HG03066 (cell line): ENCODE measurements at regions not wholly inside any gene's neighbourhood (a gene's known extent, or its start where the extent isn't known, plus 50 kb on each side); places are given as distances from the start of the nearest gene placed in this dataset.

ENCODE experiments used
- ATAC-seq: cut with Tn5 transposase; IDR thresholded peaks from one replicate; pipeline ENCODE4 v1.9.1; 2021; ENCODE audit warnings: low read depth; ENCODE audit not compliant: unreplicated experiment

DNA sequence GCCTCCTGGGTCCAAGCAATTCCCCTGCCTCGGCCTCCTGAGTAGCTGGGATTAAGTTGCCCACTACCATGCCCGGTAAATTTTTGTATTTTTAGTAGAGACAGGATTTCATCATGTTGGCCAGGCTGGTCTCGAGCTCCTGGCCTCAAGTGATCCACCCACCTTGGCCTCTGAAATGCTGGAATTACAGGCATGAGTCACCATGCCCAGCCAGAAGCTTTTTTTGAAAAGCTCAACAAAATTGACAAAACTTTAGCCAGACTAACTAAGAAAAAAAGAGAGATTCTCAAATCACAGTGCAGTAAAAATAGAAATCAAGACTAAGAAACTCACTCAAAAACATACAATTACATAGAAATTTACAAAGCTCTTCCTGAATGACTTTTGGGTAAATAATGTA, 420.6 kb downstream of the COL12A1 start:
- ATAC-seq, result no peak

DNA sequence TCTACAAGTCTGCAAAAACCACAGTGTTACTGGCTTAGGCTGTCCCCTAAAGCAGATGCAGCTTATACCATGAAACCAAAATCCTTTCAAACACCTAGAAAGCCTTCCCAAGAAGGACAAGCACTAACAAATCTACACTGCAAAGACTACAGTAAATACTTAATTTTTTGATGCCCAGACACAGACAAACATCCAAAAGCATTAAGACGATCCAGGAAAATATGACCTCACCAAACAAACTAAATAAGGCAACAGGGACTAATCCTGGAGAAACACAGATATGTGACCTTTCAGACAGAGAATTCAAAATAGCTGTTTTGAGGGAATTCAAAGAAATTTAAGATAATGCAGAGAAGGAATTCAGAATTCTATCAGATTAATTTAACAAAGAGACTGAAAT, 423.5 kb downstream of the COL12A1 start:
- ATAC-seq, result no peak

DNA sequence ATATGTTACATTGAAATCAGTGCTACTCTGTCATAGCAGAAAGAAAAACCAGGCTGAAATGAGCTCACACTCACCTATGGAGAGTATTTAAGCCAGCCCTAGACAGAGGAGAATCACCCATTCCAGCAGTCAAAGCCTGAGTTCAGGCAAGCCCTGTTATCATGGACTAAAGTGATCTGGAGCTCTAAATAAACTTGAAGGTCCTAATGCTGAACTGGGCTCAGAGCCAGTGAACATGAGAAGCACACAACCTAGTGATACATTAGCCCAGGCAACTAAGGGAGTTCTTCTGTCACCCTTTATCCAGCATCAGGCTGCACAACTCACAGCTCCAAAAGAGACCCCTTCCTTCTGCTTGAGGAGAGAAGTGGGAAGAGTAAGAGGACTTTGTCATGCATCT, 425.0 kb downstream of the COL12A1 start:
- no peak for ATAC-seq

DNA sequence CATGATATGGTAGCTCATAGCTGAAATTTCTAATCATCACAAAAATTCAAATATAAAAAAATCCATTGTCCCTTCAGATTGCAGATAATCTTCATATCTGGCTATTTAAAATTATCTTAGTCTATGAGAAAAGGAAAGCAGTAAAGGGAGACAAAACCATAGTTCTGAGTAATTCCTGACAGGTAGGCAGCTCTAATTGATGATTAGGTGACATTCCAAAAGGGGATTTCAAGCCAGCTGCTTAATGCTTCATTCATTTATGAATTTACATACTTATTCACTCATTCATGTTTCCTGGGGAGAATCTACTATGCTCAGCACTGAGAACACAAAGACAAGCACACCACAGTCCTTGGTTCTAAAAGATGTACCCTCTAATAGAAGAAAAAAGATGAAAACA, 437.1 kb downstream of the COL12A1 start:
- ATAC-seq, result no peak

DNA sequence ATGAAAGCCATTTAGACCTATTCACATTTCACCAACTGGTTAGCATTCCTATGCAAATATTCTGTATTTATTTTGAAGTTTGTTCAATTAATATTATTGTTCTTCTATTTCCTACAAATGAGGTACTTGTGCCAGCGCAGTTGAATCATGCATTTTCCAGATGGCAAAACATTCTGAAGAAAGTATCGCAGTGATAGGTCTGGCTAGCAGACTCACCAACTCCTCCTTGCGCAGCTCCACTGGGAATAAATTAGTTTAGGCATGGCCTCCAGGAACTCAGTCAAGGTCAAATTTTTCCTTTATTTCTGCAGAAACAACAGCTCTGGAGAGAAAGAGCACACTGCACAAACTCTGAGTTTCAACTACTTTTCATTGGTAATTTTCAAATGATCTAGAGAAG, 437.7 kb downstream of the COL12A1 start:
- no peak for ATAC-seq

DNA sequence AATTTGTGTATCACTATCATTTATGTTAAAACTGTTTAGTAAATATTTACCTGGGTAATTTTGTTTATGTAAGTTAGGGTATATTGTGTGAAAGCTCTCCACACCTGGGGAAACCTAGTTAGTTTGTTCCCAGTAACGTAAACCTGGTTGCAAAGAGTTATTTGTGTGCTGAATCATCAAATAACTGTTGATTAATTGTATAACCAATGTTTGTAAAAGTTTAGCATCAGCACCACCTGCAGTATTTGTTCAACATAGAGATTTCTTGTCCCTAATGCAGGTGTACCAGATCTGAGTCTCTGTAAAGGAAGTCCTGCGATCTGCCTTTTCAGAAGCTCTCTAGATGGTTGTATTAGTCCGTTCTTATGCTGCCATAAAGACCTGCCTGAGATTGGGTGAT, 440.4 kb downstream of the COL12A1 start:
- no peak for ATAC-seq

DNA sequence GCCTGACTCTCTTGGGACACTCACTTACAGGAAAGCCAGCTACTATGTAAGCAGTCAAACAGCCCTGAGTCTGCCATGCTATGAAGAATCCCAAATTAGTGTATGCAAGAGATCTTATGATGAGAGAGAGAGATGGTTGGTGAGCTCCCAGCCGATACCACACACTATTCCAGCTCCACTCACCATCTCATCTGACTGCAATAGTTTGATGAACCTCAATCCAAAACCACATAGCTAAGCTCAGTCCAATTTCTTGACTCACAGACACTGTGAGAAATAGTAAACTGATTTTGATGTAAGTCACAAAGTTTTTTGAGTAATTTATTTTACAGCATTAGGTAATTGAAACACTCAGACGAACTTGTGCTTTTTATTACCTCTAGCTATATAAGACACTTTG, 441.4 kb downstream of the COL12A1 start:
- ATAC-seq, result no peak

DNA sequence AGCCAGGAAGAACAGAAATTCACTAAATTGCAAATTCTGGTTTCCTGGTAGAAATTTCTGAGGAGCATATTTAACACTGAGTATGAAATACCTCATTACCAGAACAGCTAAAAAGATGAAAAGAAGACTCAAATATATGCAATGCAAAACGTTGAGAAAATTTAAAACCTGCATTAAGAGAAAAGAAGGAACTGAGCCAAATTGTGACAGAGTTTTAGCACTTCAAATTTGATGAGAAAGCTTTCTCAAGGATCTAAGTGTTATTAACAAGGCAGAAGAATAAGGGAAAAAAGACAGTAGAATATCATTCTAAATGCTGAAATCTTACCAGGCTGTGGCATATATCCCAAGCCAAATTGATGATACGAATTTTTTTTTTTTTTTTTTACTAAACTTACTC, 443.0 kb downstream of the COL12A1 start:
- ATAC-seq, result no peak

DNA sequence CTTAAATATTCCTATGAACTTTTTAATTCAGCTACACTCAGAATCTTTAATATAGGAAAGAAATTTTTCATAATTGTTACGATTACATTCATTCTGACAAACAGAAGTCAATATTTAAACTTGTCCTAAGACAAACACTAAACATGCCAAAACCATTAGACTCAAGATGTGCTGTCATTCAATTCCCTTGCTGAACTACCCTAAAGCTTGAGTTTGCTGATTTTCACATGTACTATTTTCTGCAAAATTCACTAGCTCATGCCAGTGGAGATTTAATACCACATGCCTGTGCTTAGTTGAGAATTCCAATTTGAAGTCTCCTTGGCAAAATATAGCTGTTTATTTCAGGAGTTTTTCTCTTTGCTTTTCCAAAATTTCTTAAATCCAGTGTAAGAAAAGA, 448.0 kb downstream of the COL12A1 start:
- ATAC-seq, result no peak

DNA sequence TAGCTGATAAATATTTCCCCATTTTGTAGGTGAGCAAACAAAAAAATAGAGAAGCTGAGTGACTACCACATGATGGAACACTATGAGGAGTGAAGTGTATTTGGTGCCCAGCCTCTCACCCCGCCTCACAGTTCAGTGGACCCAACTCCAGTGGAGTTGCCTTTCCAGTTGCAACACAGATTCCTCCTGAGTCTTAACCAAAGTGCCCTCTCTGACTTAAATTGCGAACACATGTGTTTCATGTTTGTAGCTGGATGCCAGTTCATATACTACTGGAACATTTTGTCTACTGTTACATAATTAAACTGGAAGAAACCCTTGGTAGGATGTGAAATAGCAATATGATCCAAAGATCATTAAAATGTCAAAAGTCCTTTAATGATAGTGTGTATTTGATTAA, 448.9 kb downstream of the COL12A1 start:
- ATAC-seq, result no peak

DNA sequence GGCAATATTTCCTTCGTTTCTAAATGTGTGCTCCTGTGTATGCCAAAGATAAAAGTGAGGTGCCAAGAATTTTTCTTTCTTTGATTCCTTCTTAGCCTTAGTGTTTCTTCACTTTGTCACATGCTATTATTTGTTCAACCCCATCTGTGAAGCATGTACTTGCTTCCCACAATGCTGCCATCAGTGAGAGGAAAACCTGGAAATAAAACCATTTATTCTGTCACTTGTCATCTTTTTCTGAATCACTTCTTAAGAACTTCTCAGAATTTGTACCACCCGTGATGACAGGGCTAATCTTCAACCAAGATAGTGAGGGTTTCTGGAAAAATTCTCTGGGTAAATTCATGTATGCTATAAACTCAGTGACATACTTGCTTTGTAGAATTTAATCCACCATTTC, 450.1 kb downstream of the COL12A1 start:
- no peak for ATAC-seq

DNA sequence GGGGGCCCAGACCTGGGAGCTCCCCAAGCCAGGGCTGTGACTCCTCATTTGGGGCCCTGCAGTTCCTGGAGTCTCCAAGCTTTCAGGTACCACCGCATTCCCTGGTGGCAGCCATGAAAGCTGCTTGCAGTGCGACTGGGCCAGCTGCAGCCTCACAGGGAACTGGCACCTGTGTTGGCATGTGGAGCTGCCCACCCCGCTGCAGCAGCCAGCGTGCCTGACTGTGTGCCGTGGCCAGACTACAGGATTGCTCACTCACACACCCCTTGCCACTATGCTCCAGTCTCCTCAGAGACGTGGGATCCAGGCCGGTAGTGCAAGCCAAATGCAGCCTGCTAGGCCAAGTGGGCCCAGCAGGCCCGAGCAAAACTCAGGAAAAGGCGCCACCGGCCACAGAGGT, 450.7 kb downstream of the COL12A1 start:
- ATAC-seq, result no peak

DNA sequence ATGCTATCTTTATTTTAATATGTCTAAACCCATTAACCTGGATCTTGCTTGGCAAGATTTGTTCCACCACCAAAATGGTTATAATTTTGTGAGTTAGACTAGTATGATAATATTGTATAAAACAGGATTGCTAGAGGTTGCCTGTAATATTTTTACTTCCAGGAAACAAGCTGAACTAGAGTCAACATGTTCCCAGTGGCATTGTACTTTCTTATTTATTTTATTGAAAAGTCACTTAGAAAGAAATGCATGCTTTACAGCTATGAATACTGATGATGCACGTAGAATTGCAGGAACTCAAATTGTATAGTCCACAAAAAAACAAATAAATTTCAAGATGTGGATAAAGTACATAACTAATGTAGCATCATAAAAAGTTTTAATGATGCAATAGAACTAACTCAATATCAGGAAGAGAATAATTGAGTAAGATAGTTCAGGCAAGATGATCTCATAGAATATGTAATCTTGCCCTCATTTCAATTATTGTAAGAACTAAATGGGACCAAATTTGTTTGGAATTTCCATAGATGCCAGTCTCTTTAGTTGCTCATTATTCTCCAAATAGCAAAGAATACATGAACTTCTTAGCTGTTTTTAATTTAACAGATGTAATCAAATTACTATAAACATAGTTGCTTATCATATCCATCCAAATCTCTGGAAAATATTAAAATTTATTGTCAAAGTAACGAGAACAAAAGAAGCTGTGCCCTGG, 451.8 kb downstream of the COL12A1 start:
- no peak for ATAC-seq

DNA sequence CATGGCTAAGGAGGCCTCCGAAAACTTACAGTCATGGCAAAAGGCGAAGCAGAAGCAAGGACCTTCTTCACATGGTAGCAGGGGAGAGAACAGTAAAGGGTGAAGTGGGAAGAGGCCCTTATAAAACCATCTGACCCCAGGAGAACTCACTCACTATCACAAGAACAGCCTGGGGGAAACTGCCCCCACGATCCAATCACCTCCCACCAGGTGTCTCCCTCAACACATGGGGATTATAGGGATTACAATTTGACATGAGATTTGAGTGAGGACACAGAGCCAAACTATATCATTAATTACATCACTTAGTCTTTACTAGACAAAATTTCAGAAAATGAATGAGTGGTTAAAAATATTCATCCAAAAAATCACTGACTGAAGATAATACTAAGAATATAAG, 453.6 kb downstream of the COL12A1 start:
- ATAC-seq, result no peak

DNA sequence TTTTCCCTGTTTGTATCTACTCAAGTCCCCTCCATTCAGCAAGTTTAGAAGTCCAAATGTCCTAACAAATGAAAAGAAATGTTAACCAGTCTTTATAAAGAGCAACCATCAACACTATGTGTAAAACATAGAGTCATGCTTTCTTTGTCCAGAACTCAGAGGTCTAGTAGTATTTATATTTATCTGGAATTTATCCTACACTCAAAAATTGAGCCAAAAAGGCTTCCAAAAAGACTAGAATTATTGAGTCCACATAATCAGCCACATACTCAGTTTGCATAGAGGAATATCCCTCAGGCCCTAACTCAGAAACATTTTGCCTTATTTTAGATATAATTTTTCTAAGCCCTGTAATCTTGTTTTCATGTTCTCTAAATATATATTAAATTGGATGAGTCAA, 455.0 kb downstream of the COL12A1 start:
- ATAC-seq, result no peak

DNA sequence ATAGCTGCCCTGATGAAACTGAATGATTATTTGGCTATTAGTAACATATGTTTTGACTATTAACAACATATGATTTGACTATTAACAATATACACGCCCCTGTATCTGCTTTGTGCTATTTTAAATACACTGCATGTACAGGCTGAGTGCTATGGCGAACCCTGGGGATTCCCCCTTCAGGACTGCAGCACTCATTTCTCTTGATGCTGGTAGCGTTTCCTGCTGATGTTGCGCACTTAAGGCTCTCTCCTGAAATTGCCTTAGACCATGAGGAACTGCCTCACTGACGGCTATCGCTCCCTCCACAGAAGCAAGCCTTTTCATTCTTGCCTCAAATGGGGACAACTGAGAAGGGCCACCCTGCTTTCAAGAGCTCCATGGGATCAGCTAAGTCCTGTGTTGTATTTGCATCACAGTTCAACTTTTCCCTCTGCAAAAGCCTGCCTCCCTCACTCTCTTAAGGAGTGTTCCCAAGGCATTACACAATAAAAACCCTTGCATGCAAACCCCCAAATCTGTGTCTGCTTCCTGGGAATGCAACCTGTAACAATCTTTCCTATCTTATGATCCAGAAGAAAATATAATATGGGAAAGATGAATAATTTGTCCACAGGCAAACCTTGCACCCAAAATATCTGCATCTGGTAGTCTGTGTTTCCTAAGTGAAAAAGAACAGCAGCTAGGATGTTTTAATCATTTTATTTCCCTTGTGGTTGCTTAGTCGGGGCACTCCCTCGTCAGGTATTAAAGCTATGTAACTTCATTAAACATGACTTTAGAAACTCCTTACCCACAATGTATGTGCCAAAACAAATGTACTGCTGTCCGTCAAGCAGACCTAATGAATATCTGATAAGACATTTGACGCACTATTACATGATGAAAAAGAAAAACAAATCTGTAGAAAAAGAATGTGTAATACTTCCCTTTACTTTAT, 456.4 kb downstream of the COL12A1 start:
- ATAC-seq, result peak; percentile 77

DNA sequence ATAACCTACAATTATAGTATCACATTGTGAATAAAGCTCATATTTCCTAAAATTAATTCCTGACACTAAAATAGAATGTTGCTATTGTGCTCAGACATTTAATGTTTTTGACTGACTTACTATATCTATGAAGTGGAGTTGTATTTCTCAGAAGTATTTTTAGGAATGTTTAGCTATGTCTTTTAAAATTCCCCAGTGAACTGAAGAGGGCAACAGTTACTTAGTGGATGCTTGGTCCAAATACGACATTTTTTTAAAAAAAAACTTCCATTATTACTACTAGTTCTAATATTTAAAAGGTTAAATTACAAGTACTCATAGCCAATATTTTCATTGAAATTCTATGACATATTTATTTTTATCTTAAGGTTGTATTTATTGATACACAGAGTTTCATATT, 460.2 kb downstream of the COL12A1 start:
- ATAC-seq, result no peak

DNA sequence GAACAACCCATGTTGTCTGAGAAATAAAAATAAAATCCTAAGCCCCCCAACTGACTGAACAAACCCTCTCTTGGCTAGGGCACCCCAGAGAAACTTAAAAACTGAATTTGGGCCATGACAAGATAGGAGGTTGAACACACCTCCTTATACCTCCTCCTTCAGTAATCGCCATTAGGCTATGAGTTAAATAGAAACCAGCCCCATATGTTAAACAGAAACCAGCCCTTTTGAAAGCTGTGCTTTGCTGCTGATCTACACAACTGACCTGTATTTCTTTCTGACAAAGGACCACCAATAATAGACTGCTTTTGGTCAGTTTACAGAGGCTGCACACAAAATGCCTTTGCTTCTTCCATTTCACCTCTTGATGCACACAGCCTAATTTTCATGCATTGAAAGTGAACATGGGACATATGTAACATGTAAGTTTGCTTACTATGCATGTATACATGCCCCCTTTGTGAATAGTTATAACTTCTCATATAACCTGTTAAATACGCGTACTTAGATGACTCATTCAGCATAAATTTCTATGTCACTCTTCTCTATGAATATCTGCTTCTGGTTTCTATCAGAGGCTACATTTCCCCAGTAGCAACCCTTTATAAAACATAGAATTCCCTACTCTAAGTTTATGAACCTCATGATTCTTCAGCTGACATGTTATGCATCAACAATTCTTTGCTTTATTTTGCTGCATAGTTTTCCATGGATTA, 462.9 kb downstream of the COL12A1 start:
- no peak for ATAC-seq

DNA sequence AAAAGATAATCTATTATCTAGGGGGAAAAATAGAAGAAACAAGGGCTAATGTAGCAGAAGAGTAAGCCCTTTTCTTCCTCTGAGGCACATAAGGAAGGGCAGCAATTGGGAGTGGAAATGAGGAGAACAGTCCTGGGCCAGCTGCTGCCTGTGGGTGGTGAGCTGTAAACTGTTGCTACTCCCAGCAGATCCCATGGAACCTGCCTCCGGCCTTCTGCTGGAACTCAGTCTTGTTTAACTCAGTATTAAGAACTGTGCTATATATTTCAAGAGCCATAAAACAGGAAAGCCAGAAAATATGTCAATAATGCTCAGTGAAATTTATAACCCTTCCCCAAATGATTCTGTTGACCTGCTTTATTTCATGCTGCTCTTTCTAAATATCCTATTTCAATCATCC, 464.2 kb downstream of the COL12A1 start:
- no peak for ATAC-seq

DNA sequence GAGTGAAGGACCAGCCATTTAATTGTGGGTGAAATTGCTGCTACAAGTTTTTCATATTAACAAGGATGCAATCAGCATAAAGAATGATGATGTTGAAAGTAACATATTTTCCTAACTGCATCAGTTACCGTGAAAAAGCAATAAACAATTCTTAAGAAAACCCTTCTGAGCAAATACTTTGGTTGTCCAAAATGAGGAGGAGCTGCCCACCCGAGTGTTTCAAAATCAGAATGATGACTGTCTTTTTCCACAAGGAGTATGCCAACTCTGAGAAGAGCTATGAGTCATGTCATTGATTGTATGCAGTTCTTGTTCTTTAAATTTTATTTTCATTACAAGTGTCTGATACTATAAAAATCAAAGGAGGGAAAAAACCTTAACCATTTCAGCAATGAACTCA, 470.5 kb downstream of the COL12A1 start:
- ATAC-seq, result no peak

DNA sequence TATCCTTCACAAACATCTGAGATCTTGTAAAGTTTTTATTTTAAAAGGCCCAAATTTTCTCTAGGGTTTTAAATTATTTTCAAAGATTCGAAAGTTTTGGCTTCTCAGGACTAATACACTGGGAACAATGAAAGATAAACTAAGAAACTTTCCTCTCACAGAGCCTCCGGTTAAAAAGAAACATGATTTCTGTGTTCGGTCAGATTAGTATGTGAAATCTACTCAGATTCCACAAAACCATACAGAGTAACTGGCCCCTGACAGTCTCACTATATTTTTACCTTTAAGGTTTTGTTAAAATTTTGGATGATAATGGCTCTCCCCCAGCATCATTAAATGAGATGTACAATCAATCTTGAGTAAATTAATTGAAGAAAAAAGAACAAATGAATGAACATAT, 471.0 kb downstream of the COL12A1 start:
- ATAC-seq, result no peak
